GM19023 (cell line): ENCODE measurements at regions not wholly inside any gene's neighbourhood (a gene's known extent, or its start where the extent isn't known, plus 50 kb on each side); places are given as distances from the start of the nearest gene placed in this dataset.
A peak's percentile ranks its signal among the peaks of the same experiment; 100 is the strongest.
"Not testable (repeated sequence)": the region's sequence is repeated elsewhere in the genome, so short reads cannot be mapped to it uniquely, and the experiment has no call there.

Experiments used
- ATAC-seq: cut with Tn5 transposase; IDR thresholded peaks from one replicate; pipeline ENCODE4 v1.9.1; 2021; ENCODE audit warnings: mild to moderate bottlenecking, moderate library complexity; ENCODE audit not compliant: unreplicated experiment

DNA sequence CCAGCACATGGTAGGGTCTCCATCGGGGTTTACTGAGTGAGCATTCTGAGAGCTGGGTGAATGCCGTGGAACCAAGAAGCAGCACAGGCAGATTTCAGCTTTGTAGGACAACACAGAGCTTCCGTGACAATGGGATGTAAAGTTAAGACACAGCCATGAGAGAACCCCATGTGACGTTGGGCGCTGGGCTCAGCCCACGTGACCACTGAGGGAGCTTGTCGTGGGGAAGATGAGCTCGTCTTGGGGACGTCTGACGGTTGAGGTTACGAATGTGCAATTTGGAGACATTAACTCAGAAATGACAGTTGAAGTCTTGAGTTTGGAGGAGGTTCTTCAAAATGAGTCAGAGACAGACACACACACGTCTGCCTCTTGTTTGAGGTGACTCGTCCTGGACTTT lies 51.5 kb upstream of the MUC20 start:
- not testable (repeated sequence) for ATAC-seq

DNA sequence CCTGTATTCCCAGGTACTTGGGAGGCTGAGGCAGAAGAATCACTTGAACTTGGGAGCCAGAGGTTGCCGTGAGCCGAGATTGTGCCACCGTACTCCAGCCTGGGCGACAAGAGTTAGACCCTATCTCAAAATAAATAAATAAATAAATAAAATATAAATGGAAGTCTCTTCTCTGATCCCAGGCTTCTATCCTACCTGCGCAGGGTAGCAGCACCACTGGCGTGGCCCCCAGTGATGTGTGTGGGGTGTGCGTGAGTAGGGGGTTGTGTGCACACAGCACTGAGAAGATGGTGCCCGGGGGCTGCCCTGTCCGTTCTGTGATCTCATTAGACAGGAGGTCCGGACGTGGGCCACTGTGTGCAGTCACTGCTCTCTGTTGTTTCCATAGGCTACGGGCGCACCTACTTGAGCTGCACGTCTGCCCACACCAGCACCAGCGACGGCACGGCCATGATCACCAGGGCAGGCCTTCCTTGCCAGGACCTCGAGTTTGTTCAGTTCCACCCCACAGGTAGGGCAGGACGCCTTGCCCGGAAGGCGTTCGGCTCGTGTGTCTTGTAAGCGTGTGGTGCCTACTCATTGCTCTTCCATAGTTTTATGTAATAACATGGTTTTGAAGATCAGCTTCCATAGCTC lies 52.5 kb upstream of the MUC20 start:
- ATAC-seq: not testable (repeated sequence)

DNA sequence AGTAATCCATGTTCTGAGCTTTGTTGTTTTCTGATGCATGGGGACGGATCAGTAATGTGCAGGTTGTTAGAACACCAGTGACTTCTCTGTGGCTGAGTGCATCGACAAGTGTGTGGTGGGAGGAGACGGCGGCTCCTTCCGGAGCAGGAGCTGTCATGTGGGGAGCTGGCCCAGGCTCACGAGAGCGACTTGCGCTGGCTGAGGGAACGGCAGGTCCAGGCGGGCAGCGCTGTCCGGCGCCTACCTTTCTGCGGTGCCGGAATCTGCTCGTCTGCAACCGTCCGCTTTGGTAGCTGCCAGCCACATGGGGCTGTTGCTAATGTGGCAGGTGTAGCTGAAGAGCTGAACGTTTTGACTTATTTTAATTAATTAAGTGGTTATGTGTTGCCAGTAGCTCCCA lies 55.5 kb upstream of the MUC20 start:
- ATAC-seq: not testable (repeated sequence)

DNA sequence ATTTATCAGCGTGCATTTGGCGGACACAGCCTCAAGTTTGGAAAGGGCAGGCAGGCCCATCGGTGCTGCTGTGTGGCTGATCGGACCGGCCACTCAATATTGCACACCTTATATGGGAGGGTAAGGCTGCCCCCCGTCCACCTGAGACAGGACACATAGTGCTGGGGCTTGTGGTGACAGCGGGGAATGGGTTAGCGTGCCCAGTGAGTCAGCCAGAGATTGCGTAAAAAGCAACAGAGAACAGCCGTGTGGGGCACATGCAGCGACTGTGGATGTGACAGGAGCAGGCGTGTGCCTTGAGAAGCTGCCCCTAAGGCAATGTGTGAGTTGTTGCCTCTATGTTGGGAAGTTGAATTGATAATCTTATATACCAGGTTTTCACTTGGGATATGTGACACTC lies 56.6 kb upstream of the MUC20 start:
- ATAC-seq: not testable (repeated sequence)

DNA sequence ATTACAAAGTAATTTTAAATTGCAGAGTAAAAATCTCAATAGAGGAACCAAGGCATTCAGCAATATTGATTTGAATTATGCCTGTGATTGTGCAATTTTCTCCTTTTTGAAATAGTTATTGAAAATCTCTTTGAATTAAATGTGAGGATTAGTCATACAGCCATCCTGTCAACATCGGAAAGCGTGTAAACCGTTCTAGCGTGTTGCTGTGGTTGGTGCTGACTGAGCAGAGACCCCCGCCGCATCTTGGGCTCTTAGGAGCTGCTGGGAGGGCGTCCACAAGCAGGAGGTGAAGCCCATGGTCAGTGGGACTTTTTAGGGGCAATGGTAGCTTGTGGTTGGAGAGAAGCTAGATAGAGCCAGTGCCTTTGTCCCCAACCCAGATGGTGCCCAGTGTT lies 61.6 kb upstream of the MUC20 start:
- not testable (repeated sequence) for ATAC-seq

DNA sequence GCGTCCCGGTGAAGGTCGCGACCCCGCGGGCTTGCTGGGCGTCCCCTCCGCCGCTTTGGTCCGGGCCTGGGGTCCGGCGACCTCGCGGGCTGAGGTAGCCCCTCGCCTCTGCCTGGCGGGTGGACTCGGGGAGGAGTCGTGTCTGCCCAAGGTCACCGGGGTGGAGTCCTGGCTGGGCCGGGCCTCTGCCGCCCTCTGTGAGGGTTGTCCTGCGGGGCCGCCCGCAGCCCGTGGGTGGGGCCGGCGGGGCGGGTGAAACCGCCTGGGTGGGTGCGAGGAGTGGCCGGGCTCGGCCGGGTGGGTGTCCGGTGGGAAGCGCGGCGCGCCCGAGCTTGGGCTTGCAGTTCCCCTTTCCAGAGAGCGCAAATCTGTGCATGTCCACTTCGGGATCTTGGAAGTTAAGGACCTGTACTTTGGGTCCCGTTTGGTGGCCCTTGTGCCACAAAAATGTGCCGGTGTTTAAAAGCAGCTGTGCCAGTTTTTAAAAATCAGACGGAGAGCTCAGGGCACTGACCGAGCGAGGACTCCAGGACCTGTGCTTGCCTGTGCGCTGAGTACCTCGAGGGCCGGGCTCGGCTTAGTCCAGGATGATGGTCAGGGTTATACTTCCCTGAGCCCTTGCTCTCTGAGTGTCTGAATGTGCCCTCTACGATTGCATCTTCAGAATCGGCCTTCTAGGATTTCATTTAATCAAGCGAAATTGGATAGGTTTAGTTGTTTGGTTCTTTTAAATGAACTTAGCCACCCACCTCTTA lies 62.2 kb upstream of the MUC20 start:
- ATAC-seq: peak; percentile 29

DNA sequence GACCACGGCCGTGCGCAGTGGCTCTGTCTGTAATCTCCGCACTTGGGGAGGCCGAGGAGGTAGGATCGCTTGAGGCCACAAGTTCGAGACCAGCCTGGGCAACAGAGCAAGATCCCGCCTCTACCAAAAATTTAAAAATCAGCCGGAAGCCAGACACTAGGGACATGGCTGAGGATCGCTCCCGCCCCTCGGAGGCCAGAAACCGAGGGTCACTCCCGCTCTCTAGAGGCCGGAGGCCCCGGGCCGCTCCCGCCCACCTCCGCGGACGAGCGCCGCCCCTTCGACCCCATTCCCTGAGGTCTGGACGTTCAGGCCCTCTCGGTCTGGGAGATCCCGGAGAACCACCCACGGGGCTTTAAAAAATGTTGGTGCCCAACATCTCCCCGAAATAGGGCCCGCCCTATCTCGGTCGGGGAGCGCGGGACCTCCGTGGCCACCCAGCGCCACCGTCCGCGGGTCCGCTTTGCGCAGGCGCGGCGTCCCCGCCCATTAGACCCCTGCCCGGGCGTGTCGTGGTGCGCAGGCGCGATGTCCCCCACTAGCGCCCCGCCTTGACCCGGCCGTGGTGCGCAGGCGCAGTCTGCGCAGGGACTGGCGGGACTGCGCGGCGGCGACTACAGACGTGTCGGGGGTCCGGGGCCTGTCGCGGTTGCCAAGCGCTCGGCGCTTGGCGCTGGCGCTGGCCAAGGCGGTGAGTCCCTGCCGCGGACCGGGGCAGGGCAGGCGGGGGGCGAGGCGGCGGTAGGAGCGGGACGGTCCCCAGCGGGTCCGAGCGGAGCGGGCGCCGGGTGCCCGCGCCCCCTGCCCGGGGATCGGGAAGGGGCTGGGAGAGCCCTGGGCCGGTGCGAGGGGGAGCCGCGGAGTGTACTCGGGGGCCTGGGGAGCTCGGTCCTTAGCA lies 63.1 kb upstream of the MUC20 start:
- peak; percentile 77 for ATAC-seq

DNA sequence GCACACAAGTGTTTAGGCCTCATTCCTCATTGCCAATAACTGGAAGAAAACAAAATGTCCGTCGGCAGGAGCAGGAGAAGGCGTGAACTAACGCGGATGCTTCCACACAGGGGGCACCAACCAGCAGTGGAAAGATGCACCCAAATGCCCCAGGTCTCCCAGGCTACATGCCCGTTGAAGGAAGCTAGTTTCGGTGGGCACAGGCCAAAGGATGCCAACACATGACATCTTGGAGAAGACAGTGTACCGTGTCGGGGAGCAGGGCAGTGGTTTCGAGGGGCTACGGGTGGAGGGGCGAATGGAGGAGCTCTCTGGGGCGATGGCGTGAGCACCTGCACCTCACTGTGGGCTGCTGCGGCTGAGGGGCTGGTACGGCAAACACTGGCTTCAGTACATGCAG lies 64.7 kb upstream of the MUC20 start:
- ATAC-seq: not testable (repeated sequence)

DNA sequence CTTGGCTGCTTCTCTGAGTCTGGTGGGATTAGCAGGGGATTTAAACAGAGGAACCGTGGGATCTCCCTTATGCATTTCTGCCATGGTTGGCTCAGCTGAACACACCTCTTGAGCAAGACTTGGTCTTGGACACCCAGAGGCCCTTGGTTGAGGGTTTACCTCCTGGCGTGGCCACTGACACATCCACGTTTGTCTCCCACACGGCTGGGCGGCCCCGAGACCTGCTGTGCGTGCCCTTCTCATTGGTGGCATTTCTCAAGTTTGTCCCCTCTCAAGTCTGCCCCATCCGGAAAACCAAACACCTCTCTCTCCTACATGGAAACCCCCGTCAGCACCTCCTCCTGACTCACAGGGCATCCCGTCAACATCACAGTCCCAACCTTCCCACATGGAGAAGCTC lies 66.0 kb upstream of the MUC20 start:
- ATAC-seq: not testable (repeated sequence)

DNA sequence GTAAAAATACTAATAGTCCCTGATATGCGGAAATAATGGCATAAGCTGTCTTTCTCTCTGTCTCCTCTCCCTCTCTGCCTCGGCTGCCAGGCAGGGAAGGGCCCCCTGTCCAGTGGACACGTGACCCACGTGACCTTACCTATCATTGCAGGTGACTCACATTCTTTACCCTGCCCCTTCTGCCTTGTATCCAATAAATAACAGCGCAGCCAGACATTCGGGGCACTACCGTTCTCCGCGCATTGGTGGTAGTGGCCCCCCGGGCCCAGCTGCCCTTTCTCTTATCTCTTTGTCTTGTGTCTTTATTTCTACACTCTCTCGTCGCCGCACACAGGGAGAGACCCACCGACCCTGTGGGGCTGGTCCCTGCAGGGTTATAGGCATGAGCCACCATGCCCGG lies 66.6 kb upstream of the MUC20 start:
- not testable (repeated sequence) for ATAC-seq

DNA sequence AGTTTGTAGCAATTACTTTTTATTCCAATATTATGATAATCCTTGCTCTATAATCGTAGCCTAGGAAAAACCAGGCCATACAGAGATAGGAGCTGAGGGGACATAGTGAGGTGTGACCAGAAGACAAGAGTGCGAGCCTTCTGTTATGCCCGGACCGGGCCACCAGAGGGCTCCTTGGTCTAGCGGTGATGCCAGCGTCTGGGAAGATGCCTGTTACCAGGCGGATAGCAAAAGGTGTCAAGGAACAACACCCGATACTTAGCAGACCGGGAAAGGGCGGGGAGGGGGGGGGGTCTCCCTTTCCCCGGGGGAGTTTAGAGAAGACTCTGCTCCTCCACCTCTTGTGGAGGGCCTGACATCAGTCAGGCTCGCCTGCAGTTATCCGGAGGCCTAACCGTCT lies 67.1 kb upstream of the MUC20 start:
- ATAC-seq: not testable (repeated sequence)

DNA sequence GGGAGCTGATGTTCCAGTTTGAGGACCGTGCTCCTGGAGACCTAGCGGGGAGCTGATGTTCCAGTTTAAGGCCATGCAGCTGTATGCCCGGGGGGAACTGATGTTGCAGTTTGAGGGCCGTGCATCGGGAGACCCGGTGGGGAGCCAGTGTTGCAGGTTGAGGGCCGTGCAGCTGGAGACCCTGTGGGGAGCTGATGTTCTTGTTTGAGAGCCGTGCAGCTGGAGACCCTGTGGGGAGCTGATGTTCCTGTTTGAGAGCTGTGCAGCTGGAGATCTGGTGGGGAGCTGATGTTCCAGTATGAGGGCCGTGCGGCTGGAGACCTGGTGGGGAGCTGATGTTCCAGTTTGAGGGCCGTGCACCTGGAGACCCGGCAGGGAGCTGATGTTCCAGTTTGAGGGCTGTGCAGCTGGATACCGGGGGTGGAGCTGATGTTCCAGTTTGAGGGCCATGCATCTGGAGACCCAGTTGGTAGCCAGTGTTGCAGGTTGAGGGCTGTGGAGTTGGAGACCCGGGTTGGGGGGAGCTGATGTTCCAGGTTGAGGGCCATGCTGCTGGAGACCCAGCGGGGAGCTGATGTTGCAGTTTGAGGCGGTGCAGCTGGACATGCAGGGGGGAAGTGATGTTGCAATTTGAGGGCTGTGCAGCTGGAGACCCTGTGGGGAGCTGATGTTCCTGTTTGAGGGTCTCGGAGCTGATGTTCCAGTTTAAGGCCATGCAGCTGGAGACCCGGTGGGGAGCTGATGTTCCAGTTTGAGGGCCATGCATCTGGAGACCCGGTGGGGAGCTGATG lies 64.4 kb upstream of the APOD start:
- not testable (repeated sequence) for ATAC-seq

DNA sequence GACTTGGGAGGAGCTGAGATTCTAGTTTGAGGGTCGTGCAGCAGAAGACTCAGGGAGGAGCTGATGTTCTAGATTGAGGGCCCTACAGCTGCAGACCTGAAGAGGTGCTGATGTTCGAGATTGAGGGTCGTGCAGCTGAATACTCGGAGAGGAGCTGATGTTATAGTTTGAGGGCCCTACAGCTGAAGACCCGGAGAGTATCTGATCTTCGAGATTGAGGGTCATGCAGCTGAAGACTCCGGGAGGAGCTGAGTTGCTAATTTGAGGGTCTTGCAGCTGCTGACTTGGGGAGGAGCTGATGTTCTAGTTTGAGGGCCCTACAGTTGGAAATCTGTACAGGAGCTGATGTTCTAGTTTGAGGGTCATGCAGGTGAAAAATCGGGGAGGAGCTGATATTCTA lies 62.1 kb upstream of the APOD start:
- not testable (repeated sequence) for ATAC-seq

DNA sequence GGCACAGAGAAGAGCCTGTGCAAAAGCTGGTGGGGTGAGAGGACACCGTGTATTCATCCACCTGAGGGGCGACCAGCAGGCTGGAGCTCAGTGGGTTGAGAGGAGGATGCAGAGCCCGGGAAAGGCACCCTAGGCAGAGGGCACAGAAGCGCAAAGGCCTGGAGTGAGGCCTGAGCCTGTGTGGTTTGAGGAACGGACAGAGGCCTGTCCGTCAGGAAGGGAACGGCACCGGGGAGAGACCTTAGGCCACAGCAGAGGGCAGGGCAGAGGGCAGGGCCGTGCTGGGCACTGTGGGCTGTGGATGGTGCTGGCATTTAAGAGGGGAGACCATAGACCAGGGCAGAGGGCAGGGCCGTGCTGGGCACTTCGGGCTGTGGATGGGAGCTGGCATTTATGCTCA lies 59.5 kb upstream of the APOD start:
- not testable (repeated sequence) for ATAC-seq

DNA sequence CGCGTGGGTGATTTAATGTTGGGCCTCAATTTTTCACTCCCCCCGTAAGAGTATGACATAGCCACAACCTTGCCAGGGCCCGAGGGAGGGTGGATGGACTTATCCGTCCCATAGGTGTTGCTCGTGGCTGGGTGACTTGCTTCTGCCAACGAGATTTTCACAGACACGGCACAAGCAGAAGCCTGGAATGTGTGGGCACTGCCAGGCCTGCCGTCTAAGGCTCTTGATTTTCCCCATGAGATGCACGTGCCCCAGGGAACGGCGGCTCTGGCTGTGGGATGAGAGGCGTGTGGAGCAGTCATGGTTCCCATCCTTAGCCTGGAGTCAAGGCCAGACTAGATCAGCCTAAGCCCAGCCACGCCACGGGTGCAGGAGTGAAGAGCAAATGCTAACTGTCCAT lies 58.6 kb upstream of the APOD start:
- not testable (repeated sequence) for ATAC-seq

DNA sequence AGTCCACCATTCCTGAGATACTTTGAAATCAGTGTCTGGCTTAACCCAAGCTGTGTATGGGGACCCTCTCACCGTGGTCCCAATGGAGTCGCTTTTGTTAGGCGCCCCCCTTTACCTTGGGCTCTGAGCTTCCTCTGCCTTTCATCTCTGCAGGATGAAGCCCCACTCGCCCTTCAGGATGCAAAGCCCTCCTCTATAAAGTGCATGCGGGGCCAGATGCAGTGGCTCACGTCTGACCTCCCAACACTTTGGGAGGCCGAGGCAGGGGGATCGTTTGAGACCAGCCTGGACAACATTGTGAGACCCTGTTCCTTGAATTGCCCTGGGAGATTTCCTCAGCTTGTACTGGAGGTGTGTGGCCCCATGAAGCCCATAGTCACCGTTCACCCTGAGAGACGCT lies 54.7 kb upstream of the APOD start:
- ATAC-seq: not testable (repeated sequence)

DNA sequence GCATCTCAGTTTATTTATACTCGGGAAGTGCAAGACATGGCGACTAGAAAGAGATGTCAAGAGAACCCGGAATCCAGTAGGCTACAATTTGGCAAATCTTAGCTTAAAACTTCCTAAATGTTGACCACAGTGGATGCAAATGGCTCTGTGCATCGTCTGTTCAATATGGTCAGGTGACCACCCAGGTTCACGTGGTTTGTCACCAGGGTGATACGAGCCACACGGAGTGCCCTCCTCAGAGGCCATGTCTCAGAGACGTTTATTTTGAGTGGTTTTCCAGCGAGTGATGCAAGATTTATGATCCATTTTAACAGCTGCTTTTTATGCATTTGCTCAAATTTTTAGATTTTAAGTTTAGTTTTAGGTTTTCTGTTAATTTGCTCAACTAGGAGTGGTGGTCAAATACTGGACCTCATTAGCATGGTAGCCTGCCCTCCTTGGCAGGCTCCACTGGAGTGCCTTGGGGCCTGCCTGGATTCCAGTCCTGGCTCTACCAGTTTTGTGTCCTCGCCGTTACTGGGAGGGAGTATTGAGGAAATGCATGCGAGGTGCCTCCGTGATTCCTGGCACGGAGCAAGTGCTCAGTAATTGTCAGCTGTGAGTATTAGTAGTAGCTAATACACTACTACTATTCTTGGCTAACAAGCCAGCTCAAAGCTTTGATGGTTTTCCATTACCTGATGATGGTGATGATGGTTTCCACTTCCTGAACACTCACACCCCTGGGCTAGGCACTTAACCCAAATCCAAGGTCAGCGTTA lies 53.9 kb upstream of the APOD start:
- ATAC-seq: not testable (repeated sequence)

DNA sequence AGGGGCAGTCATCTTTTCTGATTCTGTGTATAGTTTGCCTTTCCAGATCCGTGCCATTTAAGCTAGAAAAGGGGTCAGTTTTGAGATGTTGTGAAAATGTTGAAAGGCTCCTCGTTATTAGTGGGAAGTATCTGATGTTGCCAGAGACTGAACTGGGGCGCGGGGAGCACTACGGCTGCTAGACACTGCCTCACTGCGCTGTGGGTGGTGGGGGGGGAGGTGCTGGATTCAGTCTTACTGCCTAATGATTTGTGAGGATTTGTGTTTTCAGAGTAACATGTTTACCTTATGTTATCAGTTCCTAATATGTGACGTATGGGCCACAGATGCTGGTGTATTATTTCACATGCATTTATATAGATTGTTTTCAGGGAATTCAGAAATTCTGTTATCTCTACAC lies 53.3 kb upstream of the APOD start:
- ATAC-seq: not testable (repeated sequence)

DNA sequence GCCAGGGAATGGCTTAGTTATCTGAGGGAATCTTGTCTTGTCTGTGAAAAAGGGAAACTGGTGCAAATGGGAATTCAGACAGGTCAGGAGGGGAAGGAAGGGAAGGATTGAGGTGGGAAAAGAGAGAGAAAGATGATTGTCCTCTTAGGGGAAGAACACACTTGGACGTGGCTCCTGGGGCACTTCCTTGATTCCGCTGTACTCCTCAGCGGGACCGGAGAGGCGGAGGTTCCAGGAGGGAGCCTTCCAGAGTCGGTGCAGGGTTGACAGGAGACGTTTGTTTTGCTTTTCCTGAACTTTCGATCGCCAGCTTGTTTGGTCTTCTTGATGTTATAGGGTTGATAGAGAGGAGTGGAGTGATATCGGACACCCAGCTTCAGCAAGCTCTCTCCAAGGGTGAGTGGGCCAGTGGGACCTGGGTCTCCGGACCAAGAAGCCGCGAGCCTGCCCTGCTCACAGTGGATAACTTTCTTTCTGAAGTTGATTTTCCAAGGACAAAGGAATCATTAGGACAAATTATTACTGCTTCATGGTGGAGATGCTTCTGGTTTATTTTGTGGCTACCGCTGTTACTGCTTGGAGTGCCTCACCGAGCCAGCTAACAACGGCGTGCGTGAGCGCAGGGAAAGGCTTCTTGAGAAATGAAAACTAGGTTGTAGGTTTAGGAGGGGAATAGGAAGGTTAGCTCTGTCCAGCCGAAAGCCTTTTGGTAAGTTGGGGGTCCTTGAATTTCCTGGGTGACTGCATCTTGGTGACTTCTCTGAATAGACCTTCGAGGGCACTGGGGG lies 52.4 kb upstream of the APOD start:
- ATAC-seq: not testable (repeated sequence)
